H1 (cell line): ENCODE measurements at regions not wholly inside any gene's neighbourhood (a gene's known extent, or its start where the extent isn't known, plus 50 kb on each side); places are given as distances from the start of the nearest gene placed in this dataset.

Source experiments
- CTCF ChIA-PET: fragments of 300-600 bp; sonication (Branson Sonifier 250); formaldehyde crosslinking; loops from one replicate; lab custom pipeline; 2021; ENCODE audit not compliant: partially characterized antibody; lab: Charles Lee
- POLR2A ChIA-PET: fragments of 300-600 bp; sonication (Branson Sonifier 250); formaldehyde crosslinking; loops from one replicate; lab custom pipeline; 2021; ENCODE audit warnings: inconsistent platforms; ENCODE audit not compliant: partially characterized antibody; lab: Charles Lee
- DNase-seq, 2 experiments: peaks; one replicate each; pipeline versions ENCODE4 v3.0.0 to v3.0.0-alpha.2; 2010 to 2022; ENCODE audit warnings: low spot score in 2 of 2, low read depth in 1 of 2, mixed read lengths in 1 of 2
- FAIRE-seq: peaks from 2 replicates; lab custom pipeline; 2011; peaks lifted over from hg19 to GRCh38; lab: Jason Lieb, UNC
- H2AFZ ChIP-seq: 2 replicates; pipeline ENCODE4 v1.8.1; 2012; ENCODE audit warnings: low read length, inconsistent platforms
- H2AK5ac ChIP-seq: 2 replicates; pipeline ENCODE4 v1.6.1; 2013; ENCODE audit warnings: low read depth, low read length
- H2BK120ac ChIP-seq: replicated peaks from 2 replicates; pipeline ENCODE3; 2013; ENCODE audit warnings: low read depth, low read length, inconsistent platforms
- H2BK12ac ChIP-seq: 2 replicates; pipeline ENCODE4 v1.6.1; 2013; ENCODE audit warnings: low read depth, low read length
- H2BK15ac ChIP-seq: 2 replicates; pipeline ENCODE4 v1.6.1; 2013; ENCODE audit warnings: low read length
- H2BK20ac ChIP-seq: 2 replicates; pipeline ENCODE4 v1.6.1; 2013; ENCODE audit warnings: low read length
- H2BK5ac ChIP-seq: 2 replicates; pipeline ENCODE4 v1.6.1; 2013; ENCODE audit warnings: low read depth, low read length
- H3K14ac ChIP-seq: 2 replicates; pipeline ENCODE4 v1.6.1; 2013; ENCODE audit warnings: inconsistent platforms; ENCODE audit not compliant: insufficient read length
- H3K18ac ChIP-seq: 2 replicates; pipeline ENCODE4 v1.6.1; 2013; ENCODE audit warnings: low read length; ENCODE audit errors: extremely low read depth
- H3K23ac ChIP-seq: 2 replicates; pipeline ENCODE4 v1.6.1; 2013; ENCODE audit warnings: inconsistent platforms; ENCODE audit not compliant: insufficient read length
- H3K23me2 ChIP-seq: 2 replicates; pipeline ENCODE4 v1.6.1; 2013; ENCODE audit warnings: low read depth, low read length
- H3K27ac ChIP-seq: 2 replicates; pipeline ENCODE4 v1.6.1; 2011; ENCODE audit warnings: low read depth, low read length, inconsistent platforms
- H3K27me3 ChIP-seq, 4 experiments: replicated peaks in 1 of 4; 1 replicate in 1 of 4; 2 replicates in 3 of 4; pipeline versions ENCODE4 v1.6.1 to v1.8.1; 2011 to 2013; ENCODE audit warnings: low read length in 3 of 4, mild to moderate bottlenecking in 3 of 4, inconsistent platforms in 2 of 4, mixed read lengths in 2 of 4, moderate library complexity in 1 of 4; ENCODE audit not compliant: control insufficient read depth in 3 of 4, insufficient read depth in 3 of 4; ENCODE audit errors: extremely low read depth in 1 of 4
- H3K36me3 ChIP-seq, 4 experiments: 2 replicates each; pipeline versions ENCODE4 v1.6.1 to v1.8.1; 2011 to 2013; ENCODE audit warnings: mild to moderate bottlenecking in 4 of 4, low read length in 3 of 4, moderate library complexity in 2 of 4, control low read depth in 1 of 4, inconsistent platforms in 1 of 4; ENCODE audit not compliant: insufficient read depth in 4 of 4, control insufficient read depth in 2 of 4
- H3K4ac ChIP-seq: replicated peaks from 2 replicates; pipeline ENCODE3; 2013; ENCODE audit warnings: low read length, low read depth, mixed read lengths, inconsistent platforms; ENCODE audit not compliant: insufficient read length
- H3K4me1 ChIP-seq, 4 experiments: replicated peaks in 1 of 4; 1 replicate in 1 of 4; 2 replicates in 3 of 4; pipeline versions ENCODE4 v1.6.1 to v1.8.1; 2011 to 2013; ENCODE audit warnings: low read length in 3 of 4, inconsistent platforms in 2 of 4, mixed read lengths in 1 of 4; ENCODE audit not compliant: insufficient read depth in 4 of 4, control insufficient read depth in 3 of 4
- H3K4me2 ChIP-seq, 2 experiments: 2 replicates each; pipeline versions ENCODE4 v1.6.1 to v1.8.1; 2011 to 2013; ENCODE audit warnings: low read depth in 2 of 2, low read length in 2 of 2, control low read depth in 1 of 2, inconsistent platforms in 1 of 2, mild to moderate bottlenecking in 1 of 2; ENCODE audit not compliant: insufficient read depth in 1 of 2
- H3K4me3 ChIP-seq, 4 experiments: fragments of 200-600, 300-600 bp in 1 of 4; sonication (generic), shearing (Covaris generic), sonication (Bioruptor Twin) in 1 of 4; 2 replicates each; pipeline versions ENCODE4 v1.5.1 to v1.8.1; 2011 to 2016; ENCODE audit warnings: low read length in 4 of 4, low read depth in 3 of 4, control low read depth in 2 of 4, inconsistent platforms in 2 of 4, mild to moderate bottlenecking in 2 of 4, mixed read lengths in 1 of 4, moderate library complexity in 1 of 4; ENCODE audit not compliant: insufficient read depth in 2 of 4; ENCODE audit errors: extremely low read depth in 1 of 4
- H3K56ac ChIP-seq: replicated peaks from 2 replicates; pipeline ENCODE3; 2013; ENCODE audit warnings: low read depth, mild to moderate bottlenecking, mixed read lengths, low read length, inconsistent platforms; ENCODE audit not compliant: insufficient read length
- H3K79me1 ChIP-seq: 2 replicates; pipeline ENCODE4 v1.6.1; 2013; ENCODE audit warnings: low read depth, low read length, control low read depth
- H3K79me2 ChIP-seq, 2 experiments: 2 replicates each; pipeline versions ENCODE4 v1.6.1 to v1.8.1; 2012 to 2013; ENCODE audit warnings: low read length in 2 of 2, mild to moderate bottlenecking in 2 of 2, inconsistent platforms in 1 of 2; ENCODE audit not compliant: insufficient read depth in 2 of 2, control insufficient read depth in 1 of 2
- H3K9ac ChIP-seq, 4 experiments: replicated peaks in 1 of 4; 1 replicate in 1 of 4; 2 replicates in 3 of 4; pipeline versions ENCODE4 v1.6.1 to v1.8.1; 2011 to 2013; ENCODE audit warnings: low read depth in 3 of 4, low read length in 3 of 4, control low read depth in 2 of 4, mild to moderate bottlenecking in 2 of 4, moderate library complexity in 2 of 4, inconsistent platforms in 1 of 4; ENCODE audit errors: extremely low read depth in 1 of 4
- H3K9me3 ChIP-seq, 2 experiments: 2 replicates each; pipeline versions ENCODE4 v1.6.1 to v1.8.1; 2012 to 2013; ENCODE audit warnings: mild to moderate bottlenecking in 2 of 2, moderate library complexity in 2 of 2, control low read depth in 1 of 2, inconsistent platforms in 1 of 2, low read depth in 1 of 2, low read length in 1 of 2, mixed read lengths in 1 of 2; ENCODE audit not compliant: insufficient read depth in 2 of 2
- H4K20me1 ChIP-seq, 2 experiments: replicated peaks in 1 of 2; 2 replicates each; pipeline versions ENCODE3 to v1.8.1; 2011 to 2013; ENCODE audit warnings: inconsistent platforms in 2 of 2, low read length in 2 of 2, mild to moderate bottlenecking in 1 of 2; ENCODE audit not compliant: insufficient read depth in 2 of 2, control insufficient read depth in 1 of 2
- H4K5ac ChIP-seq: 2 replicates; pipeline ENCODE4 v1.6.1; 2013; ENCODE audit warnings: low read length, low read depth, mixed read lengths, inconsistent platforms; ENCODE audit not compliant: insufficient read length
- H4K8ac ChIP-seq: 2 replicates; pipeline ENCODE4 v1.8.0; 2013; ENCODE audit warnings: mild to moderate bottlenecking, moderate library complexity, low read length, inconsistent platforms; ENCODE audit not compliant: insufficient read depth; ENCODE audit errors: extremely low read depth
- H4K91ac ChIP-seq: replicated peaks from 2 replicates; pipeline ENCODE3; 2013; ENCODE audit warnings: low read length, mixed read lengths, inconsistent platforms; ENCODE audit not compliant: insufficient read length
- KDM1A ChIP-seq: fragments of 200-600, 300-600 bp; sonication (generic); IDR thresholded peaks from 2 replicates; pipeline ENCODE4 v1.7.1; 2016; ENCODE audit warnings: mild to moderate bottlenecking, low read length, borderline replicate concordance
- POLR2AphosphoS5 ChIP-seq: IDR thresholded peaks from 2 replicates; pipeline ENCODE4 v1.6.1; 2011; ENCODE audit warnings: low read depth, low read length
- SIN3A ChIP-seq, 2 experiments: IDR thresholded peaks in 1 of 2; conservative IDR thresholded peaks in 1 of 2; 2 replicates each; pipeline ENCODE4 v1.6.1; 2011 to 2012; ENCODE audit warnings: low read length in 2 of 2, improper control_type of control experiment in 1 of 2, low read depth in 1 of 2, mild to moderate bottlenecking in 1 of 2
- SRF ChIP-seq: IDR thresholded peaks from 2 replicates; pipeline ENCODE4 v1.6.1; 2011; ENCODE audit warnings: mild to moderate bottlenecking, low read depth, low read length, moderate library complexity
- WGBS, 2 experiments: shearing (Covaris generic) in 1 of 2; methylation state at CpG; one replicate each; pipeline versions ENCODE4 v1.1.6 to v1.1.7; 2013 to 2015; ENCODE audit warnings: low lambda C conversion rate in 2 of 2, mixed read lengths in 2 of 2, inconsistent platforms in 1 of 2, low coverage in 1 of 2, missing lambda C conversion rate in 1 of 2; ENCODE audit not compliant: insufficient replicate concordance in 2 of 2, insufficient coverage in 1 of 2, insufficient read length in 1 of 2; ENCODE audit errors: extremely low coverage in 1 of 2, missing lambda C conversion rate in 1 of 2; 5-methylcytosine and 5-hydroxymethylcytosine counted together

DNA sequence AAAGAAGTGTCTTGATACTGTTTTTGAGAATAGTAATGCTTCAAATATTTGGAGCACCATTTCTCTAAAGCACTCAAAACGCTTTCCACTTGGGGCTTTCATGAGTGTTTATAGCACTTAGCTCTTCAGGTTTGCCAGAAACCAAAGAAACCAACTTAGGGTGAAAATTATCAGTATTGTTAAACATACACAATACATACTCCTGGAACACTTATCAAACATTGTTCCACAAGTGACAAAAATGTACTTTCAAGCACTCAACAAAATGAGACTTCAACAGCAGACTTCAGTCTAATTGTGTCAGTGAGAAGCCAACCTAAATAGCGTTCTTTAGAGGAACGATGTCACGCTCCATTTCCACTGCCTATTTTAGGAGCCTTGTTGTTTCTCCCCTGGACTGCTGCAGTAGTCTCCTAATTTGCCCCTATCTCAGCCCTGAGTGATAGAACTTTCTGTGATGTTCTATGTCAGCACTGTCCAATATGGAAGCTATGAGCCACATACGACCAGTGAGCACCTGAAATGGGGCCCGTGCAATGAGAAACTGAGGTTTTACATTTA lies 461.3 kb downstream of the KIF16B start:
- Histone ChIP-seq H2BK5ac (no peak overlapping the region), H4K5ac (no peak overlapping the region), H3K4me2 (no peak overlapping the region), H4K8ac (no peak overlapping the region), H3K56ac (no peak overlapping the region), H3K36me3 (no peaks in the 10 kb centered on the region), H3K79me1 (no peaks in the 10 kb centered on the region), H3K27me3 (no peaks in the 10 kb centered on the region), H2BK120ac (no peak overlapping the region), H3K27ac (no peak overlapping the region), H3K23me2 (no peaks in the 10 kb centered on the region), H4K91ac (no peak overlapping the region), H3K18ac (no peak overlapping the region), H2AK5ac (no peak overlapping the region), H3K4ac (no peak overlapping the region), H2BK15ac (no peak overlapping the region), H3K23ac (no peak overlapping the region), H2AFZ (no peak overlapping the region), H3K79me2 (no peaks in the 10 kb centered on the region), H2BK20ac (no peak overlapping the region), H3K14ac (no peak overlapping the region), H2BK12ac (no peak overlapping the region), H3K4me1 (no peaks in the 10 kb centered on the region), H3K4me3 (no peak overlapping the region), H3K9ac (no peak overlapping the region), H3K9me3 (no peaks in the 10 kb centered on the region), H4K20me1 (no peaks in the 10 kb centered on the region)
- ChIA-PET POLR2A (interaction anchor here (1.0 kb wide), 1 partner anchor 12 kb away, joined by 3 read pairs; no protein-coding TSS in a partner anchor), CTCF (interaction anchor here (1.2 kb wide), 1 partner anchor 17 kb away, joined by 3 read pairs; no protein-coding TSS in a partner anchor)
- FAIRE-seq (no peak), DNase-seq (no peak)
- WGBS, 2 experiments = 81% methylated on average over 6 of the region's 6 CpGs; no CpG with 5 or more reads in 1 of the 2 experiments
- no peak for TF ChIP-seq SRF
- TF ChIP-seq POLR2AphosphoS5 = no peak
- no peak for TF ChIP-seq SIN3A (conservative IDR thresholded peaks at IDR 0.05 in 1 of 2, IDR thresholded peaks at IDR 0.05 in 1 of 2; ENCODE audit: low read depth in 1 of 2, low read length in 2 of 2)
- no peak for TF ChIP-seq KDM1A
